Posterior vena cava (tissue), 2 donors: ENCODE measurements at regions not wholly inside any gene's neighbourhood (a gene's known extent, or its start where the extent isn't known, plus 50 kb on each side); places are given as distances from the start of the nearest gene placed in this dataset.
"Not testable (repeated sequence)": the region's sequence is repeated elsewhere in the genome, so short reads cannot be mapped to it uniquely, and the experiment has no call there.

ENCODE experiments used
- DNase-seq: peaks from one replicate; pipeline ENCODE4 v3.0.0-alpha.2; 2020; ENCODE audit warnings: low spot score
- intact Hi-C, 2 donors: fragments of 100-400 bp; cut with DNase I; formaldehyde crosslinking; loops; one replicate each; pipeline versions ENCODE4 v1.14.1 to v1.14.2; 2022 to 2023
- donor health status: DM: yes; HTN: yes; CAD: no.
- donor health status: DM: yes; HTN: yes; CAD: no.

GRCh38 chr5:130295235-130295634 lies 391.0 kb downstream of the CHSY3 start:
- DNase-seq = no peak
- intact Hi-C loops = no loop called here

GRCh38 chr5:130294798-130295197 lies 390.5 kb downstream of the CHSY3 start:
- DNase-seq, intact Hi-C loops: not testable (repeated sequence)

GRCh38 chr5:130290219-130290618 lies 386.0 kb downstream of the CHSY3 start:
- intact Hi-C loops = no loop called here
- DNase-seq = no peak

GRCh38 chr5:130289132-130290088 lies 385.1 kb downstream of the CHSY3 start:
- intact Hi-C loops = no loop called here
- no peak for DNase-seq

GRCh38 chr5:130287438-130287837 lies 383.2 kb downstream of the CHSY3 start:
- intact Hi-C loops = no loop called here

GRCh38 chr5:130286971-130287370 lies 382.7 kb downstream of the CHSY3 start:
- intact Hi-C loops = no loop called here
- DNase-seq = no peak

More at GRCh38 chr5:130287438-130287837, 383.2 kb downstream of the CHSY3 start:
- DNase-seq = no peak

- DNase-seq = no peak
- intact Hi-C loops = no loop called here
Observed at GRCh38 chr5:130282049-130282448, 377.8 kb downstream of the CHSY3 start.

- intact Hi-C loops = no loop called here
- DNase-seq = no peak
Observed at GRCh38 chr5:130280528-130281217, 376.4 kb downstream of the CHSY3 start.

GRCh38 chr5:130279386-130279785 lies 375.1 kb downstream of the CHSY3 start:
- intact Hi-C loops = no loop called here
- no peak for DNase-seq

GRCh38 chr5:130278136-130278535 lies 373.9 kb downstream of the CHSY3 start:
- intact Hi-C loops = no loop called here
- no peak for DNase-seq

- intact Hi-C loops = no loop called here
- DNase-seq = no peak
Observed at GRCh38 chr5:130277522-130277921, 373.3 kb downstream of the CHSY3 start.

GRCh38 chr5:130277002-130277401 lies 372.7 kb downstream of the CHSY3 start:
- intact Hi-C loops = no loop called here

GRCh38 chr5:130272837-130273236 lies 368.6 kb downstream of the CHSY3 start:
- intact Hi-C loops = no loop called here
- no peak for DNase-seq

More at GRCh38 chr5:130277002-130277401, 372.7 kb downstream of the CHSY3 start:
- DNase-seq = no peak

GRCh38 chr5:130270786-130271185 lies 366.5 kb downstream of the CHSY3 start:
- intact Hi-C loops = no loop called here
- DNase-seq = no peak

GRCh38 chr5:130268489-130268888 lies 364.2 kb downstream of the CHSY3 start:
- DNase-seq = no peak
- intact Hi-C loops = no loop called here

GRCh38 chr5:130267926-130268325 lies 363.7 kb downstream of the CHSY3 start:
- intact Hi-C loops = no loop called here
- DNase-seq = no peak

- DNase-seq = no peak
- intact Hi-C loops = no loop called here
Observed at GRCh38 chr5:130260481-130260880, 356.2 kb downstream of the CHSY3 start.

GRCh38 chr5:130251931-130252330 lies 347.7 kb downstream of the CHSY3 start:
- no peak for DNase-seq

GRCh38 chr5:130243641-130244040 lies 339.4 kb downstream of the CHSY3 start:
- DNase-seq = no peak
- intact Hi-C loops = no loop called here

More at GRCh38 chr5:130251931-130252330, 347.7 kb downstream of the CHSY3 start:
- intact Hi-C loops = no loop called here

GRCh38 chr5:130237721-130238120 lies 333.5 kb downstream of the CHSY3 start:
- intact Hi-C loops = no loop called here
- DNase-seq = no peak
